Right lung (tissue), 2 donors: ENCODE measurements at regions not wholly inside any gene's neighbourhood (a gene's known extent, or its start where the extent isn't known, plus 50 kb on each side); places are given as distances from the start of the nearest gene placed in this dataset.
"Not testable (repeated sequence)": the region's sequence is repeated elsewhere in the genome, so short reads cannot be mapped to it uniquely, and the experiment has no call there.

Experiments
- DNase-seq, 2 donors: peaks; one replicate each; pipeline ENCODE4 v3.0.0-alpha.2; 2013

- DNase-seq, result no peak
These were observed 171.5 kb upstream of the SFSWAP start for GRCh38 chr12:131539381-131539780.

GRCh38 chr12:131540138-131540623 lies 170.7 kb upstream of the SFSWAP start:
- no peak for DNase-seq

DNA sequence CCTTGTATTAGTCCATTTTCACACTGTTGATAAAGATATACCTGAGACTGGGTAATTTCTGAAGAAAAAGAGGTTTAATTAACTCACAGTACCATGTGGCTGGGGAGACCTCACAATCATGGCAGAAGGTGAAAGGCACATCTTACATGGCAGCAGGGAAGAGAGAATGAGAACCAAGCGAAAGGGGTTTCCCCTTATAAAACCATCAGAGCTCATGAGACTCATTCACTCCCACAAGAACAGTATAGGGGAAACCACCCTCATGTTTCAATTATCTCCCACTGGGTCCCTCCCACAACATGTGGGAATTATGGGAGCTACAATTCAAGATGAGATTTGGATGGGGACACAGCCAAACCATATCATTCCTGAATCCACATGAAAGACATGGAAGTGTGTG lies 169.4 kb upstream of the SFSWAP start:
- not testable (repeated sequence) for DNase-seq

DNA sequence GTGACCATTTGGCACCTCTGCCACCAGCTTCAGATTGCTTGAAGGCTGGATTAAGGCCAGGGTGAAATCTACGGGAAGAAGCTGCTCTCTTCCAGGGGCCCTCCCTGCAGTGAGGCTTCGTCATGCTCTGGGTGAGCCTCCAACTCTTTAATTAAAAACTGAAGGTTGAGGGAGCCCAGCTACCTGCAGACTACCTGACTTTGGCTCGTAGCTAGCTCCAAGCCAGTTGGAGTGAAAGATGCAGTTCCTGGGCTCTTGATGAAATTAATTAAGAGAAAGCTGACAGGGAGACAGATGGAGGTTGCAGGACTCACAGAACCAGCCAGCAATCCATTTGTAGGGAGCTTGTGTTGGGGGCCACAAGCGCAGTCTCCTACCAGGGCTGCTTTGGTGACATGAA lies 168.5 kb upstream of the SFSWAP start:
- no peak for DNase-seq

DNA sequence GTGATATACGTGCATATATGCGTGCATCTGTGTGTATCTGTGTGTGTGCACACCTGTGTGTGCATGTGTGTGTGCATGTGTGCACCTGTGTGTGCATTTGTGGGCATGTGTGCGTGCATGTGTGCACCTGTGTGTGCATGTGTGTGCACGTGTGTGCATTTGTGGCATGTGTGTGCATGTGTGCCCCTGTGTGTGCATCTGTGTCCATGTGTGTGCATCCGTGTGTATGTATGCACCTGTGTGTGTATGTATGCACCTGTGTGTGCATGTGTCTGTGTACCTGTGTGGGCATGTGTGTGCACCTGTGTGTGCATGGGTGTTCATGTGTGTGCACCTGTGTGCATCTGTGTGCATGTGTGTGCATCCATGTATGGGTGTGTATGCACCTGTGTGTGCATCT lies 167.8 kb upstream of the SFSWAP start:
- no peak for DNase-seq

DNA sequence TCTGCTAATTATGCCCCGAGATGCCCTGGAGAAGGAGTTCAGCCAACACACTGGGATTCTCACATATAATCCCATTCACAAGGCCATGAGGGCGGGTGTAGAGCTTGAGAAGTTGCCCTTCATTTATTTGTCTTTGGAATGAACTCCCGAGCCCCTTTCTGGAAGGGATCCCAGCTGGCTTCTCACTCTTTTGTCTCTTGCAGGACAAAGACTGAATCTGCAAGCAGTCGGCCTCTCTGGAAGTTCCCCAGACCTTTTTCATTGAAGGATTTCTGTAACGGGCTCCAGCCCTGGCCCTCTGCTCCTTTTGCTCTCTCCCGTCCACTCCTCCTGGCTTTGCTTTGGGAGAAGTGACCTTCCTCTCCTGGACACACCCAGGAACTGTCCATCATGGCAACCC lies 163.3 kb upstream of the SFSWAP start:
- DNase-seq, result no peak

DNA sequence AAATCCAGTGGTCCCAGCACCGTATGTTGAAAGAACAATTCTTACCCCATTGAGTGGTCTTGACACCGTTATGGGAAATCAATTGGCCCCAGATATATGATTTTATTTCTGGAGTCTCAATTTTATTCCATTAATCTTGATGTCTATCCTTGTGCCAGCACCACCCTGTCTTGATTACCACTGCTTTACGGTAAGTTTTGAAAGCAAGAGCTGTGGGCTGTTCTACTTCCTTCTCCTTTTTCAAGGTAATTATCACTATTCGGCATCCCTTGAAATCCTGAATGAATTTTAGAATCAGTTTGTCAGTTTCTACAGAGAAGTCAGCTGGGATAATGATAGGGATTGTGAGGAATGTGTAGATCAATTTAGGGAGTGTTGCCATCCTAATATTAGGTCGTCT lies 160.8 kb upstream of the SFSWAP start:
- DNase-seq, result no peak

- DNase-seq, result no peak
These were observed 159.0 kb upstream of the SFSWAP start for GRCh38 chr12:131551675-131552491.

DNA sequence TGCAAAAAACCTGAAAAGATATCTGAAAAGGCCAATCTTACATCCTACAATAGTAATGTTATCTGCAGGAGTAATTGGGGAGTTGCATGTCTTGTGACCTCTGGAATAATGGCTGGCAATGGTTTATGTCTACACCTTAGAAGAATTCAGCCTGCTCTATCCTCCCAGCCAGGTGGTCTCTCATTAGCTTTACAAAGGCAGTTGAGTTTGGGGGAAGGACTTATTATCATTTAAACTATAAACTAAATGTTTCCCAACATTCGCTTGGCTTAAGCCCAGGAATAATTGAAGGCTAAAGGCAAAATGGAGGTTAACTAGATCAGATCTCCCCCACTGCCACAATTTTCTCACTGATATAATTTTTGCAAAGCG lies 158.4 kb upstream of the SFSWAP start:
- DNase-seq, result no peak

GRCh38 chr12:131553096-131553777 lies 157.7 kb upstream of the SFSWAP start:
- no peak for DNase-seq

DNA sequence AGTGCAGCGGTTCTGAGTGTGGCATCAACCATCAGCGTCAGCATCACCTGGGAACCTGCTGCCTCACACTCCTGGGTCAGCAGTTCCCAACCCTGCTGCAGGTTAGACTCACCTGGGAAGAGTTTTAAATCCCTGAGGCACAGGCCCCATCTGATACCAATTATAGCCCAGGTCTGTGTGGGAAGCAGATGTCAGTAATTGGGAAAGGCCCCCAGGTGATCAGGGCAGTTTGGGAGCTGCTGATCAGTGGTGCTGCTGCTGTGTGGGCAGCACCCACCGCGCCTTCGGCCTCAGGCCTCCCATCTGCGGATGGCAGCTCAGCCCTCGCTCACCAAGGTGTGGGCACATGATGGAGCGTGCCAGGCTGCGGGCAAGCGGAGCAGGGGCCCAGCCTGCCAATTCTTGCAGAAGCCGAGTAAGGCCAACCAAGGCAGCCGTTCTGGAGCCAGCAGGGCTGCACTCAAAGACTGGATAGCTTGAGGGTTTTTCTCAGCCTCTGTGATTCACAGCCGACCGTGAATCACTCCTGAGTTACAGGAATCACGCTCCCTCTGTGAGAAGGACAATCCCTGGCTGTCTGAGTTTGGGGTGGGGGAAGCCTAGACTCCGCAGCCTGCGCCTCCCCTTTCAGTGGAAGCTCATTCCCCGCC lies 155.6 kb upstream of the SFSWAP start:
- DNase-seq, result no peak

- DNase-seq, result no peak
These were observed 155.0 kb upstream of the SFSWAP start for GRCh38 chr12:131555866-131556265.

DNA sequence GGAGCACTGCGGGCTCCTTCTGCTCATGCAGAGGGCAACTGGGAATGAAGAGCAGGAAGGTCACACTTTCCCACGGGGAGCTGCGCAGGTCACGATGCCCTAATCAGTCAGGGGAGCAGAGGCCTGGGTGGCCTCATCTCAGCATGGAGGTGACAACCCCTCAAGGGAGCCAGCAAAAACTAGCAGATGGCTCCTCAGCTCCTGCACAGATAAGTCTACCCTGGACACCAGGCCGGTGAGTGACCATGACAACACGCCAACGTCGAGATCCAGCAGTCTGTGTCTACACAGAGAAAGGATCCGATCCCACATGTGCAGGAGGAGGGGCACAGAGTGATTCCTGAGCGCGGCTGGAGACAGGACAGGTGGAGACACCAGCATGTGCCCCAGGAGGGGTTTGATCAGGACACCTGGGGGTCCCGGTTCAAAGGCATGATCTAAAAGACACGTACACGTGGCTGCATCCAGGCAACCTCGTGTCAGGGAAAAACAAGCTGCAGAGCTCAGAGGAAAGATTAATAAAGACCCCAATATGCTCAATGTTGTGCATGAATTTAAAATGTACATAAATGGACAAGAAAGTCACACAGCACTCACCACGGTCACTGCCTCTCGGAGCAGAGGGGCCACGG lies 153.7 kb upstream of the SFSWAP start:
- DNase-seq, result no peak

GRCh38 chr12:131559517-131560516 lies 151.1 kb upstream of the SFSWAP start:
- DNase-seq, result no peak

- no peak for DNase-seq
These were observed 149.8 kb upstream of the SFSWAP start for GRCh38 chr12:131561051-131561450.

- DNase-seq, result no peak
These were observed 148.8 kb upstream of the SFSWAP start for GRCh38 chr12:131561891-131562684.

DNA sequence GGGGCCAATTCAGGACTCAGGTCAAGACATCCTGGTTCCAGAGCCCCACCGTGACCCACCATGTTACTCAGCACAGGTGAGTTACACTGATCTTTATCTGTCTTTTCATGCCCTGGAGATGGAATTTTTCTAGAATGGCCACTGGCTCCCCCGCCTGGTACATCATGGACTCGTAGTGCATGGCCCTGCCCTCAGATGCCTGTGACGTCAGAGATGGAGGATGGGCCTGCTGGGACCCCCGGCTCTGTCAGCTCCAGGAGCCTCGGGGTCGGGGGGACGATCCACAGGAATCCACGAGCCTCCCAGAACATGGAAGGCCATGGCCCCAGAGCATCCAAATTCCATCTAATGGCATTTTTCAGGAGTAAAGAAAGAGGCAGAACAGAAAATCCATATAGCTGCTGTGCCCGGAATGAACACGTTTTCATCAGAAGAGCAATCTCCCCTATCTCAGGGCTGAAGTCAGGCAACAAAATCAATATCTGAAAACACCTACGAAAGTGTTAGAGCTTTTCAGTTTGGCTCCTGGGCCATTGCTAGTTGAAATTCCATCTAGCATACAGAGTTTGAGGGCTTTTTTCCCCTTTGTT lies 146.7 kb upstream of the SFSWAP start:
- not testable (repeated sequence) for DNase-seq

DNA sequence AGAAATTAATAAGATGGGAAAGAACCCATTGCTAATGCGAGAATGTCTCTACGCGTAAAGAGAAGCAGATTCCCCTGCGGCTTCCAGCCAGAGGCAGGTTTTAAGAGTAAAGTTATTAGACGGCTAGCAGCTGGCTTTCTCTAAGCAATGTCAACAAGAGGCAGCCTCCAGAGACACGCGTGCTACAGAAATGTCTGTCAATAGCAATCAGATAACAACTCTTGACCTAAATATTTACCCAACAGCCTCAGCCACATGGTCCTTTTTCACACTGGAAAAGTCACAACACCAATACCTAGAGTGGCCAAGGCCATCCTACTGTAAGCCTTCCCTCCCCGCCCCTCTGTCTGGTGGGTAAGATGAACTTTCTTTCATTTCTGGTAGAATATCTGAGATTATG lies 146.0 kb upstream of the SFSWAP start:
- DNase-seq, result peak in 1 of 2 donors; percentile 0

DNA sequence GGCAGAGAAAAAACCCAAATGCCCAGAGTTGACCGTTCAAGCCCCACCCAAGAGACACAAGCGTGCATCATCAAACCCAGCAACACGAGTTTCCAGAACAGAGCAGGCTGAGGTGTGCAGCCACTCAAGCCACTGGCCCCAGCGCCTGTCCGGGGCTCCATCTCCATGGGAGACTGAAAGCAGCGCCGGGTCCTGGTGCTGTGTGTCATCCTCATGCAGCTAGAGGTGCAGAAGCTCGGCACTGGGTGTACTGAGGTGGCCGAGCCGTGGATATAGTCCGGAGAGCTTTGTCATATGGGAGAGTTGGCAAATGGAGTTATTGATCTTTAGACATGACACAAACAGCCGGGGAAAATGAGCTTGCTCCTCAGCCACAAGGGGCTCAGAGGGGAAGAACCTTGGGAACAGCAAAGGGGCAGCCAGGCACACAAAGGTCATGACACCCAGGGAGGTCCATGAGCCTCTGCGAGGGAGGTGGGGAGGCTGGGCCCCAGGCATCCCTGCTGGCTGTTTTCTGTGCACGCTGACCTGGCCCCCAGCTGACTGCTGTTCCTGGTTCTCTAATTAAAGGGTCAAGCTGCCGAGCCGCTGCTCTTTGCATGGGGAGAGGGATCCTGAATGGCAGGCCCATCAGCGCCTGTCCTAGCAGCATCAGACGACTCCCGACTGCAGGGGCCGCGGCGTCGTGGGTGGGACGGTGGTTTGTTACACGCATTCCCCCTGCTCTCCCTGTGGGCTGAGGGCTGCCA lies 145.4 kb upstream of the SFSWAP start:
- no peak for DNase-seq
